HG03571 (cell line): ENCODE measurements at regions not wholly inside any gene's neighbourhood (a gene's known extent, or its start where the extent isn't known, plus 50 kb on each side); places are given as distances from the start of the nearest gene placed in this dataset.

ENCODE experiments used
- ATAC-seq: cut with Tn5 transposase; IDR thresholded peaks from one replicate; pipeline ENCODE4 v1.9.1; 2021; ENCODE audit not compliant: unreplicated experiment

DNA sequence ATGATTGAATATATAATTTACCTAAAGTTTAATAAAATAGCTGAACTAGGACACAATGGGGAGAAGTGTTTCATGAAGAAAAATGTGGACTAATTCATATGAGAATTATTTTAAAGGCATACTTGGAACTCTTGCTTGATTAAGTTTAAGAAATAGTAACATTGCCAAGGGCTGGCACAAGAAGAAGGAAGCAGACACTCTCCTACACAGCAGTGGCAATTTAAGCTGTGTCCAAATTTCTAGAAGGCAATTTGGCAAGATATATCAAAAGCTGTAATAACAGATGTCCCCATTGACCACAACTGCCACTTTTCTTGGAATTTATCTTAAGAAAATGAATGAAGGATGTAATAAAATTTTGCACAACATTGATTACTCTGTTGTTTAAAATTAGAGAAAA lies 209.5 kb upstream of the S100G start:
- no peak for ATAC-seq

DNA sequence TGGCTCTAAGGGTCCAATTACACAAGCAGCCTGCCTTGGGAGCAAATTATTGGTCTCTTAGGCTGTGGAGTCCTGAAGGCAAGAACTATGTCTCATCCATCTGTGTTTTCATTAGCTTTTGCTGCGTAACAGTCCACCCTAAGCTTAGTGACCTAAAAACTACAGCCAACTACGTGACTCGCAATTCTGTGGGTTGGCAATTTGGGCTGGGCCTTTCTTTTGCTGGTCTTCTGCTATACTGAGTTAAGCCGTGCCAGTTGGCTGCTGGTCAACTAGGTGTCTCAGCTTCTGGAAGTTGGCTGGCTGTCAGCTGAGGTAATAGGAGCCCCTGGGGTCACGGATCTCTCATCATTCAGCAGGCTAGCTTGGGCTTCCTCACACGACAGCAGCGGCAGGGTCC lies 205.6 kb upstream of the S100G start:
- ATAC-seq = no peak

DNA sequence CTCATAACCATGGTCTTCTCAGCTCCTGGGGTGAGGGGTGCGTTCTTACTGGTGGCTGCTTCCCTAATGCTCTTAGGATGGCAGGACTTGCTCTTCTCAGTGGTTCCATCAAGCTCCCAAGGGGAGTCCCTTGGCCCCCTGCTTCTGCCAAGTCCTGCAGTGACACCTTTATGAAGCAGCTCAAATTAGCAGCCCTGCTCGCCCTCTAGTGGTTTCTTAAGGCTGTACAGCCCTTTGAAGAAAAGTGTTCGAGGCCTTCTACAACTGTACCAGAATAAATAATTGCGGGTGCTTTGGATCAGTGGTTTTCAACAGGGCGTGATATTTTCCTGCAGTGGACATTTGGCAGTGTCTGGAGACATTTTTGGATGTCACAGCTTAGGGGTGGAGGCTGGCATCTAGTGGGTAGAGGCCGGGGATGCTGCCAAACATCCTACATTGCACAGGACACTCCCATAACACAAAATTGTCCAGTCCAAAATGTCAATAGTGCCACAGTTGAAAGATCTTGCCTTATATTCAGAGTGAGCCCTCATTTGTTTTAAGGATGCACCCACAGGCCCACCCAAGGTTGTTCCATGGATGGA lies 204.7 kb upstream of the S100G start:
- ATAC-seq = no peak

DNA sequence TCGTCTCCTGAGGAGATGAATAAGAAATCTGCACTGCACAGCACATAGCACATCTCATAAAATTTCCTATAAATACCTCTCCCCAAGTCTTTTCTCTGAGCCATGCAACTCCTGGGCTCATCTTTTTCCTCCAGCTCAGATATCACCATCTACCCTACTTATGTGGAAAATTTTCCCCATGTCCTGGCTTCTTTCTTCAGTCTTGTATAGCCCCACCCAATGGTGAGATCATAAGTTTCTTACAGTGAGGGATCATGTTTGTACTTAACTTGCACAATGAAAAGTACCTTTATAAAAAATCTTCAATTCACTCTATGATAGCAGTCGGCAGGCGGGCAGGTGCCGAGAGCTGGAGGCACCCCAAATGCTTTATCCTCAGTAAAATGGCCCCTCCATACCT lies 198.6 kb upstream of the S100G start:
- ATAC-seq = no peak

DNA sequence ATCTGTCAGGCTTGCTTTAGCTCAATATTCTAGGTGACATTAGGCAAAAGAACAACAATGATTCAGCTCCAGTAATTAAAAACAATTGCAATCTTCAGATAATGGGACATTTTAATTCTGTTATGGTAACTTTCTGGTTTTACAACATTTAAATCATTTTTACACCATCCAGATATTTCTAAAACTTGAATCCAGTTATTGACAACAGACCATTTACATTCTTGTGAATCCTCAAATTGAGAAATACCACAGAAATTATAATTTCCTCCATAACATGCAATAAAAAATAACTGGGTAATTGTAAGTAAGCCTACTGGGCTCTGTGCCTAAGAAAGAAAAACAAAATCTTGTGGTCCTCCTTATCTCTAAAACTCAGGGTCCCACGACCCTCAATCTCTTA lies 195.0 kb upstream of the S100G start:
- no peak for ATAC-seq

DNA sequence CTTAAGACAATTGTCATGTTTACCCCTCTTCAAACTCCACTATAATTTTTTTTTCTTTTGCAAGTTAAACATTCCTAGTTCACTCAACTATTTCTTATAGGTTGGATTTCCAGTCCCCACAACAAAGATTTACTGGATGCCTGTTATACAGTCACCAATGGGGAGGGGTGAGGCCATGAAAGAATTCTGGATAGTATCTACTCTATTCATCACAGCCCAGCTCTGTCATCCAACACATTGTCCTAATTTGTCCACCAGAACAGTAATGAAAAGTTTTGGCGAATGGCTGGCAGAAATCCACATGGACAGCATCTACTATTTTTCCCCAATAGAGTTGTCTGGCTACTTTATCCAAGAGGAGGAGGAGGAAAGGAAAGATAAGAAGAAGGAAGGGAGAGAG lies 192.7 kb upstream of the S100G start:
- ATAC-seq = no peak

DNA sequence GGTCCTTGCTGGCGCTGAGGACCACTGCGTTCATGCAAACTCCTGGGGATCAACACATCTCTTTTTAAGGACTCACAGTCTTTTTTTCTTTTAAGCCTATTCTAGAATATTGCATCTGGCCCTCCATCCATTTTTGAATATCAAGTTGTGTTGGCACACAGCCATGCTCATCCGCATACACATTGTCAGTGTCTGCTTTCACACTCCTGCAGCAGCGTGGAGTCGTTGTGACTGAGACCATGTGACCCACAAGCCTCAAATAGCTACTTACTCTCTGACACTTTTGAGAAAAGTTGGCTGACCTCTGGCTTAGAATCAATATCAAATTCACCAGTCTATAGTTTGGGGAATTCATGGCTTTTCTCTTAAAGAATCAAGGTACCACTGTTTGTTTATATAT lies 191.8 kb upstream of the S100G start:
- no peak for ATAC-seq

DNA sequence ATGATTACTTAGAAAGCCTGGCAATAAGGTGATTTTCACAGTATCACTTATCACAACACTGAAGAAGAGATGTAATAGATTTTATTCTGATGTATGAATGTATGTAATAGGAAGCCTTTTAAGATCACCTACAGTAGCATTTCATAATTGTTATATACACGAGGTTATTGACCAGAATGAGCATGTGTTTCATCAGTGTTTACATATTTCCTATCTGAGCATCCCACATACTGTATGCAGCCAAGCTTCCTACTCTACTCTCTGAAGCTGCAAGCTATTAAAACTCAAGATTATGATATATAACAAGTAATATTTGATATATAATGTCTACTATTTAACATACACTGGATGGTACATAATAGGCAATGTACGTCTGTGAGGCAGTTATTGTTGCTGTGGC lies 190.9 kb upstream of the S100G start:
- no peak for ATAC-seq

DNA sequence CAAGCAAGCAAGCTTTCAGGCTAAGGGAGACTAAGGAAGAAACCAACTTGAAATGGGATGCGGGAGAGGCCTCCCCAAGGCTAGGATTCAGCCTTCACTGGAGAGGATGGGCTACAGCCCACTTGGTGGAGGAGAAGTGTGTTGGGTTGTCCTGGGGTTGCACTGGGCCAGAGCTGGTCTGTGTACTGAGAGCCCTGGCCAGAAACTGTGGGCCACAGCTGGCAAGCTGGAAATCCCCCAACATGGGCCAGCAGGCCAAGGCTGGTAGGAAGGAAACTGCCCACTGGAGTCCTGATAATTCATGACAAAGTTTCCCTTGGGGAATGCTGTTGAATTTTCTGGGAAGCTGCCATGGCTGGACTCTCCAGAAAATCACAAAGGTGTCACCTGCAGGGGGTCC lies 188.0 kb upstream of the S100G start:
- ATAC-seq = no peak

DNA sequence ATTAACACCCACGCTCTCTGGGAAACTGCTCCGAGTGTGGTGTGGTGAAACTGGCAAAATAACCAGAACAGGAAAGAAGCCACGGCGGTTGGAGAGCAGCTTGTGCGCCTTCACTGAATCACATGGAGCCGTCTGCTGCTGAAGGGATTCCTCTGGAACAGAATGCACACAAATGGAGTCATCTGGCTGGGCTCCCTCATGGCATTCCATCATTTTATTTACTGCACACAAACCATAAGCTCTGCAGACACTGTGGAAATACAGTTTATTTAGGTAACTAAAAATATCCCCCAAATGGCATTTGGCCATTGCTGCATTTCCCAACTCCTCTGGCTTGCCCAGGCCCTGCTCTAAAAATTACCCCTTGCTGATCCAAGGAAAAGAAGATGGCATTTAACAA lies 187.0 kb upstream of the S100G start:
- no peak for ATAC-seq

DNA sequence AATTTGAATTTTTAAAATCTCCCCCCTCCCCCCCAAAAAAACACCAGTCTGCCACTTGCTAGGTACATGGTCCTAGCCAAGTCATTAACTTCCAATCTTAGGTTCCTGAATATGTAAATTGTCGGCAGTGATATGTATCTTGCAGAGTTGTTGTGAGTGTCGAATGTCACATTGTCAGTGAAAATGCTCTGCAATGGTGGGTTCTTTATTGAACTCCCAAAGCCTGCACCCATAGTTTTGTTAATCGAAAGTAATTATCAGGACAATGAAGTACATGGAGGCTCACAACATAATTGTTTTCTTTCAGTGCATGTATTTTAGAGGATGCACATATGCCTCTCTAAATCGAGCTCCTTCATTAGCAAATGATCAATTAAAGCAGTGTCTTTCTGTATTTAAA lies 185.6 kb upstream of the S100G start:
- no peak for ATAC-seq

DNA sequence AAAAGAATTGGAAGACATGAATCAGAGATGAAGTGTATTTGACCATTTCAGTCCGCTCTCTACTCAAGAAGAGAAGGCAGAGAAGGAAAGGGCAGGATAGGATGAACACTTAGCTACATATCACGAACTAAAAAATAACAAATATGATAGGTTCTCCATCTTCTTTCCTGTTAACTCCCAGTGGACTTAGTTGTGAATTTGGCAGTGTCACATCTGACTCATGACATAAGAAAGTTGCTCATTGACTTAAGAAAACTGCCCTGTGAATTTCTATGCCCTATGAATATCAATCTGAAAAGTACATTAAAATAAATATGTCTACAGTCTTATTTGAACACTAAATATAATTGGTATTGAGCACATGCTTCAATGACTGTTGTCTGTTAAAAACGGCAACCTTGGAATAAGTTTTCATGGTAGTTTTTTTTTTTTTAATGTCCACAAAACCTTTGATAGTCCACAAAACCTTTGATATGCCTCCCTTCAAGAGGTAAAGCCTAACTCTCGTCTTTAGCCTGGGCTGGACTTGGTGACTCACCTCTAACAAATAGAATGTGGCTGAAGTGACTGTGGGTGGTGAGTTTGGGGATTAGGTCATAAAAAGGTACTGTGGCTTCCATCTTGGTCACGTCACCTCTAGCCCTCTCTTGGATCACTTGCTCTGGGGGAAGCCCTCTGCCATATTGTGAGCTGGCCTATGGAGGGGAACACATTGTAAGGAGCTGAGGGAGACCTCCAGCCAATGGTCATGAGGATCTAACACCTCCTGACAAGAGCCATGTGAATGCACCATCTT lies 184.7 kb upstream of the S100G start:
- ATAC-seq = no peak

DNA sequence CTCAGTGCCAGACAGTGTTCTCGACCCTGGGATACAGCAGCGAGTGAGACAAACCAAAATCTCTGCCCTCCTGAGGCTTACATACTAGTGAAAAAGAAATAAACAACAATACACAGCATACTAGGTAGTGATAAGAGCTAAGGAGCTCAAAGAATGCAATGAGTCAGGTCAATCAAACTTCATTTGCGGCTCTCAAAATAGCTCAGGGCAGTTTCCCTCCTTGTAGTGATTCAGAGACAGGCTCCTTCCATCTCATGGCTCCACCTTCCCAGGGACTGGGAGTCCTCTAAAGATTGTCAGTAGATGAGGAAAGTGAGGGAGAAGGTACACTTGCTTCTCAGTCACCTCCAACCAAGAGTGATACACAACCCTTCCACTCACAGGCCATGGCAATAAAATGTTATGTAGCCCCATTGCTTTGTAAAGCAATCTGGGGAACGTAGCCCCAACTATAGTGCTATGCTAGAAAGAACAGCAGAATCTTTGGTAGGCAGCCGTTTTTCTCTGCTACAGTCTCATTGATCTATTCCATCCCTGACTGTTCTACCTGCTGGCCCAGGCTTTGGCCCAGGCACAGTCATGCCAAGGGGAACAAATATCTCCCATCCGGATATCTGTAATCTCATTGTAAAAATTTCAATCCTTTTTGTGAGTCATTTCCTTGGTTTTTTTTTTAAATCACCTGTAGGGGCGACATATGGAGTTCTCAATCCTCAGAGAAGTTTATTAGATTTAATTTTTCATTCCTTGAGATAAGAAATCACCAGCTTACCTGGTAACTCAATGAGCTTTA lies 183.1 kb upstream of the S100G start:
- no peak for ATAC-seq

DNA sequence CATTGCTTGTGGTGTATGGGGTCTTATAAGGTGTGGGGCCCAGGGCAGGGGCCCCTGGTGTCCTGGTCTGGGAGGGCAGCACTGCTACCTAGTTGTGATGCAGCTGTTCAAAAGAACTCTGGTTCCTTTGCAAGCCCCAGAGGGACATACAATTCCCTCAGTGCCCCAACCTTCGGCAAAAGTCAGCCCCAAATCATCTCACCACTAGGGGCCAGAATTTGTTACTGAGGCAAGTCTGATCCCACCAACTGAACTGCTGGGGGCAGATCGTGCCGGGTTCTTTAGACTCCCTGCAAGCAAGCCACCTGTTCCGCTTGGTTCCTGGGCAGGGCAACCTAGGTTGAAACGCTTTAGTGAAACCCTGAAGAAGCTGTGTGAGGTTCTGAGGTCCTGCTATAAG lies 180.1 kb upstream of the S100G start:
- ATAC-seq = no peak

DNA sequence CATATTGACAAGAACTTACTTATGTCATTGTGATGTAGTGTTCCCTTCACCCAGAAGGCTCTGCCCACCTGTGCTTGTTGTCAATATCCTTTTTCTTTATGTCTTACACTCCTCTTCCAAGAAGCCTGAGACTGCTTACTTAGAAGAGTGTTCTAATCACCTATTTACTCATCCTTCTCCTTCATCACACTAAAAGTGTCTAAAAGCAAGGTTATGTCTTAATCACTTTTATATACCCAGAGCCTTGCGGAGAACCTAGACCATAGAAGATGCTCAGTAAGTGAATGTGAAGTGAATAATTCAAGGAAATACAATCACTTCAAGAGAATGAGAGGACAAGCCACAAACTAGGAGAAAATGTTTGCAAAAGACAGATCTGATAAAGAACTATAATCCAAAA lies 177.6 kb upstream of the S100G start:
- ATAC-seq = no peak

DNA sequence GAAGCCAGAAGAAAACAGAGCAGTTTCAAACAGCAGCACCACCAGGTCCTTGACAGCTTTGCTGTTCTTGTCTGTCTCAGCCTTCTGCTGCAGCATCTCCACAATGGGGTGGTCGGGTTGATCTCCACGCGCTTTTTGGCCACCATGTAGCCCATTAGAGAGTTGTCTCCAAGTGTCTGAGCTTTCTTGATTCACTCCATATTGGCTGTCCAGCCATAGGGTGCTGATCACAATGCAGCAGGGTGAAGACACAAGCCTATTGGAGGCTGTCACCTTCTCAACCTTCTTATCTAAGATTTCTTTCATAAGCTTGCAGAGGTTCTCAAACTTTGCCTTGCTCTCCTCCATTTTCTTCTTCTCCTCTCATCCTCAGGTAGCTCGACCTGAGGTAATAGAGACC lies 175.4 kb upstream of the S100G start:
- ATAC-seq = no peak

DNA sequence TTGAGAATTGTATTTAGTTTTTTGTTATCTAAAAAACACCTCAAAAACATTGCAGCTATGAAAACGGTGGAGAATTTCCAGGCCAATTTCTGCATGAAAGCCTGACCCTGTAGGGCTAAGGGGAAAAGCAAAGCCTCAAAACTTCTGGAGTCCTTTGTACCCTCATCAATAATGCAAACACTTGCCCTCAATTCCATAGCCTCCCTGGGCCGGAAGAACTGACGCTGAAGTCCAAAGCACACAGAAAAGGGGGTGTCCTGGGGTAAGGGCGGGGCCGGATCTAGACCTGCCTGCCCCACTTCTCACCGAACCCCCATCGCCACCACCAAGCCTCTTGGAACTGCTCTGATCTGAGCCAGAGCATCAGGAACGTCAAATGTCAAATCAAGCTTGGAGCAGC lies 173.9 kb upstream of the S100G start:
- no peak for ATAC-seq

DNA sequence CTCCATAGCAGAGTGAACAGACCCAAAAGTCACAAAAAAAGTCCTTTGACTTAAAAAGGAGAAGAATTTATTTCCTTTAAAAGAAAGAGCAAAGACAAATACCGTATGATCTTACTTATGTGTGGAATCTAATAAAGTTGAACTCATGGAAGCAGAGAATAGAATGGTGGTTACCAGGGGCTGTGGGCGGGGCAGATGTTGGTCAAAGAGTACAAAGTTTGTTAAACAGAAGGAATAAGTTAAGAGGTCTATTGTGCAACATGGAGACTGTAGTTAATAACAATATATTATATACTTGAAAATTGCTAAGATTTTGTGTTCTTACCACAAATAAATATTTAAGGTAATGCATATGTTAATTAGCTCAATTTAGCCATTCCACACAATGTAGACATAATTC lies 173.3 kb upstream of the S100G start:
- ATAC-seq = no peak

DNA sequence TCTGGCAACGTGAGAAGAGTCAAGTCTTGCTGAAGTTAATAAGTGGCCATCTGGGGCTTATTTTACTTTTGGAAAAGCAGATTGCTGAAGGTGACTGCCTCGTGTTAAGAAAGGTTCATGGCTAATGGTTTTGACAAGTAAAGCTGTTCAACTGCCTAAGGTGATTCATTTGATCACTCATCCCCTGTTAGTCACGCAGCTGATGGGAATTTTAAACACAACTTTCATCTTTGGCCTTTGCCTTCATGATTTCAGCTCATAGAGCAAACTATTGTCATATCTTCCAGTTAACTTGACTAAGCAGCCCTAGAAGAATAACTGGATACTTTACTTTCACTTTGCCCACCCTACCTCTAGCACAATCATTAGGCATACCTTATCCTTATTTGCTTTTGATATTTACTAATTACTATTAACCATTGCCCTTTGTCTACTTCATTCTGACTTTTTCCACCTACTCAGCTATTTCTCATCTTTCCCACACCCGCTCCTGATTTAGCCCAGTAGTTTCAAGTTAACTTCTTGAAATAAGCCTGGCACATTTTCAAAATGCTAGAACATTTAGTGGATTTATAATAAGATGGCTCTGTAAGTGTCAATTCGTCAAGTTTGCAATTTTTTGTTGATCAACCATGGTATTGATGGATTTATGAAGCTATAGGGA lies 170.6 kb upstream of the S100G start:
- ATAC-seq = no peak

DNA sequence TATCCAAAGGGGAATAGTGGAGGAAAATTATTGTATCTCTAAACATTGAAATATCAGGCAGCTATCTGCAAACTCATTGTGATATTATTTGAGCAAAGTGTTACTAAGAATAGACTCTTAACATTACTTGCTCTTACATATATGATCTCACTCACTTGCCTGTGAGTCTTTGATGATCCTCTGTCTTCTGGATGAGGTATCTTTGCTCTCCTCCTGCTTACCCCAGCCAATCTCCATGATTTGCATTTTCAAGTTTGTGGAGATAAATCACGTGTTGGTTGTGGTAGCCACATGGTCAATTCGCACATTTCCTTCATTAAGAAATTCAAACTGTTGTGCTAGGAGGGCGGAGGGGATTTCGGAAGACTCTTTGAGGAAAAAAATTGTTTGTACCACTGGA lies 169.9 kb upstream of the S100G start:
- no peak for ATAC-seq

DNA sequence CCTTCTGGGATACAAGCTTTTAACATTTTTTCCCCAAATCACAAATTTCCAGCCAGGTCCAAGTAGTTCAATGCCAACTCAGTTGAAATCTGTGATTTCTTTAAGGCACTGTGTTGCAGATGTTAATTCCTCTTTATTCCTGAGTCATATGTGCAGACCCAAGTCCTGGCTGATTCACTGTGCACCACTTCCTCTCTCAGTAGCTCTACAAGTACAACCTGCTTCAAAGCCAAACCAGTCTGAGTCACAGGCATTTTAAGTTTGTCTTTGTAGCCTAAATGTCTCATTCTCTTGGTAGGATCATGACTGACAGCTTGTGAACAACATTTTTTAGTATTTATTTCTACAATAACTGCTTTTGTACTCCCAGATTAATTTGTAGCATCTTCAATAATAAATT lies 165.6 kb upstream of the S100G start:
- no peak for ATAC-seq
